Breast epithelium (tissue), 3 donors: ENCODE measurements at regions not wholly inside any gene's neighbourhood (a gene's known extent, or its start where the extent isn't known, plus 50 kb on each side); places are given as distances from the start of the nearest gene placed in this dataset.

Experiments
- POLR2A ChIP-seq: fragments of 450-650 bp; IDR thresholded peaks from one replicate; pipeline ENCODE4 v1.6.1; 2016; ENCODE audit warnings: antibody characterized with exemption, mild to moderate bottlenecking, moderate library complexity
- TF ChIP-seq, protein P1 (sequence below), 3 donors: fragments of 450-650 bp; IDR thresholded peaks; one replicate each; pipeline ENCODE4 v1.5.1; 2016 to 2017; ENCODE audit warnings: antibody characterized with exemption in 3 of 3, mild to moderate bottlenecking in 3 of 3, moderate library complexity in 3 of 3

- TF ChIP-seq, protein P1, sequence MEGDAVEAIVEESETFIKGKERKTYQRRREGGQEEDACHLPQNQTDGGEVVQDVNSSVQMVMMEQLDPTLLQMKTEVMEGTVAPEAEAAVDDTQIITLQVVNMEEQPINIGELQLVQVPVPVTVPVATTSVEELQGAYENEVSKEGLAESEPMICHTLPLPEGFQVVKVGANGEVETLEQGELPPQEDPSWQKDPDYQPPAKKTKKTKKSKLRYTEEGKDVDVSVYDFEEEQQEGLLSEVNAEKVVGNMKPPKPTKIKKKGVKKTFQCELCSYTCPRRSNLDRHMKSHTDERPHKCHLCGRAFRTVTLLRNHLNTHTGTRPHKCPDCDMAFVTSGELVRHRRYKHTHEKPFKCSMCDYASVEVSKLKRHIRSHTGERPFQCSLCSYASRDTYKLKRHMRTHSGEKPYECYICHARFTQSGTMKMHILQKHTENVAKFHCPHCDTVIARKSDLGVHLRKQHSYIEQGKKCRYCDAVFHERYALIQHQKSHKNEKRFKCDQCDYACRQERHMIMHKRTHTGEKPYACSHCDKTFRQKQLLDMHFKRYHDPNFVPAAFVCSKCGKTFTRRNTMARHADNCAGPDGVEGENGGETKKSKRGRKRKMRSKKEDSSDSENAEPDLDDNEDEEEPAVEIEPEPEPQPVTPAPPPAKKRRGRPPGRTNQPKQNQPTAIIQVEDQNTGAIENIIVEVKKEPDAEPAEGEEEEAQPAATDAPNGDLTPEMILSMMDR (IDR thresholded peaks at IDR 0.05), result no peak
- TF ChIP-seq POLR2A, result no peak
Measured at GRCh38 chr12:77315407-77315806, 250.0 kb upstream of the E2F7 start.
